Peyer's patch (tissue), 4 donors: ENCODE measurements at regions not wholly inside any gene's neighbourhood (a gene's known extent, or its start where the extent isn't known, plus 50 kb on each side); places are given as distances from the start of the nearest gene placed in this dataset.

Source experiments
- CTCF ChIP-seq, 6 experiments: fragments of 450-650 bp in 4 of 6; fragments of 200-600 bp in 2 of 6; sonication (generic) in 1 of 6; IDR thresholded peaks; one replicate each; pipeline ENCODE4 v1.5.1; 2017 to 2019; ENCODE audit warnings: antibody characterized with exemption in 6 of 6, mild to moderate bottlenecking in 3 of 6, moderate library complexity in 1 of 6
- POLR2A ChIP-seq, 2 donors: fragments of 450-650 bp; IDR thresholded peaks; one replicate each; pipeline ENCODE4 v1.5.1; 2017; ENCODE audit warnings: antibody characterized with exemption in 2 of 2, mild to moderate bottlenecking in 2 of 2, moderate library complexity in 2 of 2

GRCh38 chr1:10936998-10937901, 75.2 kb upstream of the TARDBP start:
- no peak for TF ChIP-seq CTCF (IDR thresholded peaks at IDR 0.05)
- TF ChIP-seq POLR2A (IDR thresholded peaks at IDR 0.05), result no peak
